Heart right ventricle (tissue), 16 donors: ENCODE measurements at regions not wholly inside any gene's neighbourhood (a gene's known extent, or its start where the extent isn't known, plus 50 kb on each side); places are given as distances from the start of the nearest gene placed in this dataset.
"Not testable (repeated sequence)": the region's sequence is repeated elsewhere in the genome, so short reads cannot be mapped to it uniquely, and the experiment has no call there.

Experiments used
- ATAC-seq, 8 donors: fragments of 200-7000 bp; cut with Tn5 transposase; one replicate each; pipeline ENCODE4 v1.9.1; 2020; ENCODE audit warnings: mild to moderate bottlenecking in 8 of 8, moderate library complexity in 8 of 8, moderate number of reproducible peaks in 1 of 8
- DNase-seq, 2 donors: peaks; one replicate each; pipeline ENCODE4 v3.0.0-alpha.2; 2020
- H3K27ac ChIP-seq, 10 donors: fragments of 200-600 bp; sonication (generic) in 2 of 10; one replicate each; pipeline versions ENCODE4 v1.5.0 to v1.8.0; 2020 to 2022; ENCODE audit warnings: mild to moderate bottlenecking in 3 of 10
- H3K27me3 ChIP-seq, 7 donors: fragments of 200-600 bp; one replicate each; pipeline ENCODE4 v1.8.0; 2021 to 2022; ENCODE audit warnings: mild to moderate bottlenecking in 2 of 7
- H3K36me3 ChIP-seq, 9 donors: fragments of 200-600 bp; sonication (generic) in 1 of 9; one replicate each; pipeline versions ENCODE4 v1.5.0 to v1.8.0; 2020 to 2022; ENCODE audit warnings: mild to moderate bottlenecking in 2 of 9
- H3K4me1 ChIP-seq, 9 donors: fragments of 200-600 bp; sonication (generic) in 1 of 9; one replicate each; pipeline versions ENCODE4 v1.5.0 to v1.8.0; 2020 to 2022; ENCODE audit warnings: mild to moderate bottlenecking in 4 of 9
- H3K4me3 ChIP-seq, 10 donors: fragments of 200-600 bp; sonication (generic) in 2 of 10; one replicate each; pipeline versions ENCODE4 v1.5.0 to v1.8.0; 2020 to 2022; ENCODE audit warnings: mild to moderate bottlenecking in 7 of 10, moderate library complexity in 2 of 10
- H3K9me3 ChIP-seq, 11 donors: fragments of 200-600 bp in 10 of 11; sonication (generic) in 2 of 11; one replicate each; pipeline versions ENCODE4 v1.5.0 to v1.8.0; 2013 to 2022; ENCODE audit warnings: mild to moderate bottlenecking in 2 of 11, control low read depth in 1 of 11, moderate library complexity in 1 of 11
- CTCF ChIP-seq, 9 donors: fragments of 200-600 bp; sonication (generic) in 2 of 9; IDR thresholded peaks; one replicate each; pipeline versions ENCODE4 v1.5.0 to v1.8.0; 2021 to 2022; ENCODE audit warnings: antibody characterized with exemption in 9 of 9, mild to moderate bottlenecking in 5 of 9, moderate library complexity in 1 of 9
- WGBS, 2 donors: extraction: QIAGEN DNeasy Blood & Tissue Kit; methylation state at CpG; one replicate each; pipeline ENCODE4 v1.1.7; 2013; ENCODE audit warnings: inconsistent platforms in 1 of 2; 5-methylcytosine and 5-hydroxymethylcytosine counted together
- intact Hi-C, 10 donors: fragments of 100-400 bp; cut with DNase I; formaldehyde crosslinking; loops; one replicate each; pipeline versions ENCODE4 v1.11.1 to v1.14.2; 2022
- donor health status: Arrhythmogenic right ventricular cardiomyopathy.
- donor health status: ischemic (EF 13 %, LVEDD 7.1; RV severe dilation, severe dysfunction).
- donor health status: healthy with polysubstance abuse.
- donor health status: DM: no; HTN: yes; CAD: no.
- donor health status: DM: no; HTN: no; CAD: no.
- donor health status: ischemic (EF 25% LVEDD 6.9; RV normal size, moderate dysfunction).
- donor health status: ischemic (EF 25% LVEDD 5.7; RV mildly dilated, moderate dysfunction).
- donor health status: healthy.
- donor health status: DM: yes; HTN: yes; CAD: no.
- donor health status: Ischemic cardiomyopathy.
- donor health status: ischemic (EF 35%, LVEDD 5.7; RV mildly dilated, moderate dysfunction).
- donor health status: nonischemic (EF 11% LVEDD 7.7; RV severe dilation, severe dysfunction).
- donor health status: DM: yes; HTN: yes; CAD: no.
- donor health status: PGD.
- donor health status: ischemic (EF 29% LVEDD 5.4; RV normal size, mild dysfunction).
- donor health status: nonischemic (EF 23%, LVEDD 6.1; RV moderate dilation, normal function).

- Histone ChIP-seq H3K27me3 (no peaks in the 10 kb centered on the region), H3K4me3 (no peak overlapping the region), H3K27ac (no peak overlapping the region), H3K36me3 (no peaks in the 10 kb centered on the region), H3K4me1 (no peaks in the 10 kb centered on the region), H3K9me3 (no peaks in the 10 kb centered on the region)
- no peak for DNase-seq
- ATAC-seq, result no peak
- no peak for TF ChIP-seq CTCF (IDR thresholded peaks at IDR 0.05)
- intact Hi-C loops, result no loop called here
- WGBS, 2 donors, result 83 to 84% methylated on average over 7 of the region's 7 CpGs
Observed at GRCh38 chr2:184312970-184313369, 285.4 kb upstream of the ZNF804A start.

- no peaks in the 10 kb centered on the region for H3K4me1 ChIP-seq
- H3K27ac ChIP-seq, result no peak overlapping the region
- no peak for DNase-seq
- no peaks in the 10 kb centered on the region for H3K9me3 ChIP-seq
- peak in 1 of 8 donors; percentile 49 for ATAC-seq
- 30% methylated on average over 2 of the region's 2 CpGs for WGBS, 2 donors
- H3K36me3 ChIP-seq, result no peaks in the 10 kb centered on the region
- TF ChIP-seq CTCF (IDR thresholded peaks at IDR 0.05), result no peak
- intact Hi-C loops, result no loop called here
- no peak overlapping the region for H3K4me3 ChIP-seq
- H3K27me3 ChIP-seq, result no peaks in the 10 kb centered on the region
Observed at GRCh38 chr2:184314829-184315228, 283.5 kb upstream of the ZNF804A start.

- no peak overlapping the region for H3K4me3 ChIP-seq
- H3K36me3 ChIP-seq, result no peaks in the 10 kb centered on the region
- WGBS, 2 donors, result 61 to 75% methylated on average over 2 of the region's 2 CpGs
- no peaks in the 10 kb centered on the region for H3K4me1 ChIP-seq
- no peaks in the 10 kb centered on the region for H3K9me3 ChIP-seq
- ATAC-seq, result no peak
- H3K27me3 ChIP-seq, result no peaks in the 10 kb centered on the region
- intact Hi-C loops, result no loop called here
- no peak for DNase-seq
- no peak overlapping the region for H3K27ac ChIP-seq
- TF ChIP-seq CTCF (IDR thresholded peaks at IDR 0.05), result no peak
Observed at GRCh38 chr2:184316921-184317320, 281.4 kb upstream of the ZNF804A start.

- H3K4me1 ChIP-seq, result no peaks in the 10 kb centered on the region
- H3K9me3 ChIP-seq, result no peaks in the 10 kb centered on the region
- H3K27ac ChIP-seq, result no peak overlapping the region
- no peak for DNase-seq
- H3K4me3 ChIP-seq, result no peak overlapping the region
- 81 to 87% methylated on average over 3 of the region's 3 CpGs for WGBS, 2 donors
- ATAC-seq, result no peak
- no peaks in the 10 kb centered on the region for H3K27me3 ChIP-seq
- no peak for TF ChIP-seq CTCF (IDR thresholded peaks at IDR 0.05)
- H3K36me3 ChIP-seq, result no peaks in the 10 kb centered on the region
- intact Hi-C loops, result no loop called here
Observed at GRCh38 chr2:184322615-184323014, 275.7 kb upstream of the ZNF804A start.

GRCh38 chr2:184326066-184326465, 272.3 kb upstream of the ZNF804A start:
- intact Hi-C loops, result no loop called here
- H3K4me3 ChIP-seq, result no peak overlapping the region
- WGBS, 2 donors, result 82 to 93% methylated on average over 2 of the region's 2 CpGs
- no peak overlapping the region for H3K27ac ChIP-seq
- no peaks in the 10 kb centered on the region for H3K36me3 ChIP-seq
- H3K27me3 ChIP-seq, result no peaks in the 10 kb centered on the region
- no peak for TF ChIP-seq CTCF (IDR thresholded peaks at IDR 0.05)
- no peaks in the 10 kb centered on the region for H3K9me3 ChIP-seq
- H3K4me1 ChIP-seq, result no peaks in the 10 kb centered on the region
- DNase-seq (no peak), ATAC-seq (no peak)

- intact Hi-C loops, H3K27ac ChIP-seq, ATAC-seq, H3K27me3 ChIP-seq, H3K4me3 ChIP-seq, H3K36me3 ChIP-seq, H3K4me1 ChIP-seq, H3K9me3 ChIP-seq: not testable (repeated sequence)
- peak in 1 of 2 donors; percentile 8 for DNase-seq
- WGBS, 2 donors, result 87% methylated on average over 30 of the region's 30 CpGs
Observed at GRCh38 chr2:184327805-184328204, 270.5 kb upstream of the ZNF804A start.

- H3K27me3 ChIP-seq, H3K27ac ChIP-seq, DNase-seq, H3K4me1 ChIP-seq, H3K9me3 ChIP-seq, H3K4me3 ChIP-seq, ATAC-seq, H3K36me3 ChIP-seq, intact Hi-C loops: not testable (repeated sequence)
- 94 to 95% methylated on average over 18 of the region's 18 CpGs for WGBS, 2 donors
Observed at GRCh38 chr2:184330561-184330960, 267.8 kb upstream of the ZNF804A start.
